Psoas muscle (tissue), 7 donors: ENCODE measurements at regions not wholly inside any gene's neighbourhood (a gene's known extent, or its start where the extent isn't known, plus 50 kb on each side); places are given as distances from the start of the nearest gene placed in this dataset.
"Not testable (repeated sequence)": the region's sequence is repeated elsewhere in the genome, so short reads cannot be mapped to it uniquely, and the experiment has no call there.

ENCODE experiments used
- ATAC-seq, 4 donors: fragments of 200-7000 bp; cut with Tn5 transposase; one replicate each; pipeline ENCODE4 v1.9.1; 2020; ENCODE audit warnings: moderate library complexity in 3 of 4, mild to moderate bottlenecking in 2 of 4
- DNase-seq, 2 donors: peaks; one replicate each; pipeline ENCODE4 v3.0.0-alpha.2; 2020
- H3K27ac ChIP-seq: fragments of 200-600 bp; one replicate; pipeline ENCODE4 v1.8.0; 2022
- H3K27me3 ChIP-seq, 3 donors: fragments of 200-600 bp in 1 of 3; one replicate each; pipeline versions ENCODE4 v1.6.1 to v1.8.0; 2013 to 2022; ENCODE audit warnings: low read length in 2 of 3, mild to moderate bottlenecking in 2 of 3, moderate library complexity in 1 of 3; ENCODE audit not compliant: insufficient read depth in 3 of 3
- H3K36me3 ChIP-seq, 2 donors: fragments of 200-600 bp in 1 of 2; one replicate each; pipeline versions ENCODE4 v1.6.1 to v1.8.0; 2013 to 2022; ENCODE audit warnings: low read depth in 1 of 2, mild to moderate bottlenecking in 1 of 2, moderate library complexity in 1 of 2; ENCODE audit not compliant: insufficient read depth in 1 of 2
- H3K4me1 ChIP-seq: fragments of 200-600 bp; one replicate; pipeline ENCODE4 v1.8.0; 2022
- H3K4me3 ChIP-seq: fragments of 200-600 bp; one replicate; pipeline ENCODE4 v1.8.0; 2022; ENCODE audit warnings: mild to moderate bottlenecking
- H3K9me3 ChIP-seq: fragments of 200-600 bp; one replicate; pipeline ENCODE4 v1.8.0; 2022
- CTCF ChIP-seq: fragments of 200-600 bp; IDR thresholded peaks from one replicate; pipeline ENCODE4 v1.8.0; 2022; ENCODE audit warnings: antibody characterized with exemption
- WGBS, 3 donors: extraction: QIAGEN DNeasy Blood & Tissue Kit; methylation state at CpG; one replicate each; pipeline versions ENCODE4 v1.1.6 to v1.1.7; 2013; 5-methylcytosine and 5-hydroxymethylcytosine counted together
- intact Hi-C, 2 donors: fragments of 100-400 bp; cut with DNase I; formaldehyde crosslinking; loops; one replicate each; pipeline versions ENCODE4 v1.11.0 to v1.14.2; 2022
- donor health status: healthy with polysubstance abuse.
- donor health status: DM: no; HTN: no; CAD: no; lungs with moderate emphysema.
- donor health status: Bipolar disorder and iron deficiency.
- donor health status: healthy.
- donor health status: DM: yes; HTN: yes; CAD: no.
- donor health status: DM: no; HTN: no; CAD: no.
- donor health status: DM: yes; HTN: yes; CAD: no.

GRCh38 chr2:176795823-176796222 is 416.8 kb upstream of the HNRNPA3 start:
- TF ChIP-seq CTCF = no peak
- Histone ChIP-seq H3K36me3 (no peaks in the 10 kb centered on the region), H3K27ac (no peak overlapping the region), H3K4me3 (no peak overlapping the region), H3K4me1 (peaks cover 10% of the 10 kb centered on the region), H3K9me3 (no peaks in the 10 kb centered on the region), H3K27me3 (peaks cover 0 to 2% (median 0%) of the 10 kb centered on the region in 3 donors)
- WGBS, 3 donors = 86 to 91% (median 88%) methylated on average over 2 of the region's 2 CpGs
- DNase-seq (no peak), ATAC-seq (no peak)
- intact Hi-C loops = no loop called here

DNA sequence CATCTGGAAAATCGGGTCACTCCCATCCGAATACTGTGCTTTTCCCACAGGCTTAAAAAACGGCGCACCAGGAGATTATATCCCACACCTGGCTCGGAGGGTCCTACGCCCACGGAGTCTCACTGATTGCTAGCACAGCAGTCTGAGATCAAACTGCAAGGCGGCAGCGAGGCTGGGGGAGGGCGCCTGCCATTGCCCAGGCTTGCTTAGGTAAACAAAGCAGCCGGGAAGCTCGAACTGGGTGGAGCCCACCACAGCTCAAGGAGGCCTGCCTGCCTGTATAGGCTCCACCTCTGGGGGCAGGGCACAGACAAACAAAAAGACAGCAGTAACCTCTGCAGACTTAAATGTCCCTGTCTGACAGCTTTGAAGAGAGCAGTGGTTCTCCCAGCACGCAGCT is 415.9 kb upstream of the HNRNPA3 start:
- intact Hi-C loops, H3K27me3 ChIP-seq, H3K9me3 ChIP-seq, H3K4me3 ChIP-seq, H3K27ac ChIP-seq, ATAC-seq, DNase-seq, H3K36me3 ChIP-seq: not testable (repeated sequence)
- 90 to 94% (median 91%) methylated on average over 12 of the region's 13 CpGs for whole genome bisulfite sequencing, 3 donors
- peaks cover 10% of the 10 kb centered on the region for H3K4me1 ChIP-seq

GRCh38 chr2:176804392-176804791 is 408.2 kb upstream of the HNRNPA3 start:
- no peak for ATAC-seq
- intact Hi-C loops = no loop called here
- Histone ChIP-seq H3K27me3 (no peaks in the 10 kb centered on the region), H3K27ac (no peak overlapping the region), H3K4me1 (no peaks in the 10 kb centered on the region), H3K9me3 (no peaks in the 10 kb centered on the region), H3K36me3 (no peaks in the 10 kb centered on the region), H3K4me3 (no peak overlapping the region)
- no peak for TF ChIP-seq CTCF
- DNase-seq = no peak
- 61 to 62% (median 61%) methylated on average over 2 of the region's 2 CpGs for WGBS, 3 donors

DNA sequence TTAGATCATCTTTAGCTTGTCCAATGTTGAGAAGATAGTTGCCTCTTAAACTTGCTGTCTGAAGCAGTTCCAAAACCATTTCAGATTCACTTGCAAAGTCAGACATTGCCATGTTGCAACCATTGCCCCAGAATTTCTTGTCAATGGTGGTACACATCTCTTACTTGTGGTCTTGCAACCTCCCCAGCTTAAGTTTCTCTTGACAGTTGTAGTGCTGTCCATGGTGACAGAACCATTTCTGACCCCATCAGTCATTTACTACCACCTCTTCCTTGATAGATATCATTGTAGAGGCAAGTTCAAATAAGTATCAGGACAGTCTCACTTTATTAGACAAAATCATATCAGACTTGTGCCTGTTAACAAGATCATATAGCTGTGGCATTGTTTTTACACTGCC is 407.2 kb upstream of the HNRNPA3 start:
- DNase-seq = no peak
- intact Hi-C loops = no loop called here
- H3K4me1 ChIP-seq = no peaks in the 10 kb centered on the region
- no peak for ATAC-seq
- no peak for TF ChIP-seq CTCF
- H3K27ac ChIP-seq = no peak overlapping the region
- H3K4me3 ChIP-seq = no peak overlapping the region
- H3K36me3 ChIP-seq = no peaks in the 10 kb centered on the region
- no peaks in the 10 kb centered on the region for H3K27me3 ChIP-seq
- no peaks in the 10 kb centered on the region for H3K9me3 ChIP-seq

DNA sequence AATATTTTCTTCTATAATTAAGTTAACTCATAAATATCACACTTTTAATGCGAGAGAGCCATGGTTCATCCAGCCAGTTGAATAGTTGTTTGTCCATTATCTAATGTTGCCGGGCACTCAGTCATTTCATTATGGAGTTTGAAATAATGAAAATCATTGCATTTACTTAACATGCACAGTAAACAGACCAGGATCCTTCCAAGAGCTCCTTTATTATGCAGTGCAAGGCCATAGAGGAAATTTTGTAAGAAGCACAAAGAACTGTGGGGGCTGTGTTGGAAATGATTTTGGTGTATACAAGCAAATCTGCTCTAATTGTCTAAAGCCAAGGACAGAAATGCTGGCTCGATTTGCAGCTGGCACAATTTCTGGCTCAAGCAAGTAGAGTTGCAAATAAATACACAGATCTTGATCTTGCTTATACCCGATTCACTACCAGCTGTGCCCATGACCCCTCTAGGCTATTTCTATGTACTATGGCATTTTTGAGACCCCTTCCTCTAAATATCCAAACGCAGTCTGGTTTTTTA is 400.3 kb upstream of the HNRNPA3 start:
- intact Hi-C loops = loop anchor here (5.0 to 10.0 kb wide), 3 partner anchors 128 to 685 kb away; partner anchors contain the start of gene HOXD8 (in 1 of the 2)
- Histone ChIP-seq H3K27me3 (no peaks in the 10 kb centered on the region), H3K4me3 (no peak overlapping the region), H3K4me1 (no peaks in the 10 kb centered on the region), H3K27ac (no peak overlapping the region), H3K36me3 (no peaks in the 10 kb centered on the region), H3K9me3 (no peaks in the 10 kb centered on the region)
- ATAC-seq (no peak), DNase-seq (no peak)
- 34 to 43% (median 42%) methylated on average over 5 of the region's 5 CpGs for WGBS, 3 donors
- no peak for TF ChIP-seq CTCF
